GM23248 (cell line): ENCODE measurements at regions not wholly inside any gene's neighbourhood (a gene's known extent, or its start where the extent isn't known, plus 50 kb on each side); places are given as distances from the start of the nearest gene placed in this dataset.

Experiments
- DNase-seq: peaks from one replicate; pipeline ENCODE4 v3.0.0-alpha.2; 2015
- H2AFZ ChIP-seq: fragments of 200-600 bp; sonication (generic); 2 replicates; pipeline ENCODE4 v1.6.1; 2016; ENCODE audit warnings: antibody characterized with exemption
- H3F3A ChIP-seq: fragments of 200-600 bp; sonication (generic); 2 replicates; pipeline ENCODE4 v1.6.1; 2016; ENCODE audit warnings: mild to moderate bottlenecking, antibody characterized with exemption, mixed run types; ENCODE audit not compliant: insufficient read depth
- H3K27ac ChIP-seq: fragments of 200-600 bp; sonication (generic); 2 replicates; pipeline ENCODE4 v1.5.1; 2016; ENCODE audit warnings: mild to moderate bottlenecking
- H3K27me3 ChIP-seq: fragments of 200-600 bp; sonication (generic); replicated peaks from 2 replicates; pipeline ENCODE4 v1.6.1; 2016; ENCODE audit warnings: mild to moderate bottlenecking; ENCODE audit not compliant: insufficient read depth
- H3K36me3 ChIP-seq: fragments of 200-600 bp; sonication (generic); 2 replicates; pipeline ENCODE4 v1.6.1; 2016; ENCODE audit warnings: low read depth, mild to moderate bottlenecking
- H3K4me1 ChIP-seq: fragments of 200-600 bp; sonication (generic); 2 replicates; pipeline ENCODE4 v1.6.1; 2016; ENCODE audit warnings: mild to moderate bottlenecking; ENCODE audit not compliant: insufficient read depth
- H3K4me2 ChIP-seq: fragments of 200-600 bp; sonication (generic); one replicate; pipeline ENCODE4 v1.6.1; 2016; ENCODE audit warnings: mild to moderate bottlenecking; ENCODE audit not compliant: unreplicated experiment
- H3K4me3 ChIP-seq: fragments of 200-600 bp; sonication (generic); 2 replicates; pipeline ENCODE4 v1.5.1; 2016; ENCODE audit warnings: mild to moderate bottlenecking
- H3K79me2 ChIP-seq: fragments of 200-600 bp; sonication (generic); 2 replicates; pipeline ENCODE4 v1.6.1; 2016; ENCODE audit warnings: mild to moderate bottlenecking; ENCODE audit not compliant: insufficient read depth
- H3K9ac ChIP-seq: fragments of 200-600 bp; sonication (generic); 2 replicates; pipeline ENCODE4 v1.6.1; 2016; ENCODE audit warnings: mild to moderate bottlenecking
- H3K9me2 ChIP-seq: fragments of 200-600 bp; sonication (generic); 2 replicates; pipeline ENCODE4 v1.6.1; 2016; ENCODE audit warnings: mixed run types, mild to moderate bottlenecking, moderate library complexity; ENCODE audit not compliant: insufficient read depth
- H3K9me3 ChIP-seq: fragments of 200-600 bp; sonication (generic); one replicate; pipeline ENCODE4 v1.6.1; 2017; ENCODE audit warnings: low read depth
- H4K20me1 ChIP-seq: fragments of 200-600 bp; sonication (generic); 2 replicates; pipeline ENCODE4 v1.6.0; 2016; ENCODE audit not compliant: insufficient read depth
- EZH2 ChIP-seq: fragments of 200-600 bp; sonication (generic); IDR thresholded peaks from 2 replicates; pipeline ENCODE4 v1.6.1; 2018; ENCODE audit warnings: antibody characterized with exemption, mild to moderate bottlenecking; ENCODE audit not compliant: insufficient read depth, poor library complexity, severe bottlenecking
- EZH2phosphoT487 ChIP-seq: fragments of 200-600 bp; sonication (generic); IDR thresholded peaks from 2 replicates; pipeline ENCODE4 v1.6.1; 2018; ENCODE audit warnings: antibody characterized with exemption, moderate library complexity, mild to moderate bottlenecking, low read depth; ENCODE audit not compliant: insufficient read depth
- WGBS, 2 experiments: methylation state at CpG; one replicate each; pipeline ENCODE4 v1.1.6; 2015 to 2017; ENCODE audit warnings: low lambda C conversion rate in 2 of 2, low coverage in 1 of 2; ENCODE audit errors: missing lambda C conversion rate in 2 of 2; 5-methylcytosine and 5-hydroxymethylcytosine counted together
- in situ Hi-C: fragments of 300-500 bp; cut with MboI; formaldehyde crosslinking; loops from 2 replicates; pipeline ENCODE4 v1.15.0; 2020

DNA sequence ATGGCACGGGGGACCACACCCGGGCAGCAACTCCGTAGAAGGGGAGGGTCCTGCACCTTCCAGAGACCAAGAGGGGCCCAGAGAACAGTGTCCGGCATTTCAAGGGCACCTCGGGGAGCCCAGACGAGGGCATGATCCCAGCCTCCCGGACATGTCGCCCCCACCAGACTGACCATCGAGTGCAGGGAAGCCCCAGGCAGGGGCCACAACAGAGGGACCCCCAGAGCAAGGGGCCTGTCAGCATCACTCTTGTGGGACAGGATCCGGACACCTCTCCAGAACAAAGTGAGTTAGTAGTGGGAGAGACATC lies 50.4 kb upstream of the CTDP1 start:
- Histone ChIP-seq H3K27ac (no peak overlapping the region), H4K20me1 (no peaks in the 10 kb centered on the region), H3K4me2 (no peak overlapping the region), H3K79me2 (no peaks in the 10 kb centered on the region), H3K4me3 (no peak overlapping the region), H3F3A (no peaks in the 10 kb centered on the region), H3K9ac (no peak overlapping the region), H3K36me3 (no peaks in the 10 kb centered on the region), H3K9me2 (no peaks in the 10 kb centered on the region), H2AFZ (no peak overlapping the region), H3K4me1 (no peaks in the 10 kb centered on the region), H3K9me3 (no peaks in the 10 kb centered on the region), H3K27me3 (peaks cover 31% of the 10 kb centered on the region)
- WGBS, 2 experiments: 74 to 77% methylated on average over 10 of the region's 10 CpGs
- in situ Hi-C loops: no loop called here
- no peak for DNase-seq
- TF ChIP-seq EZH2 (no peak), EZH2phosphoT487 (no peak)

DNA sequence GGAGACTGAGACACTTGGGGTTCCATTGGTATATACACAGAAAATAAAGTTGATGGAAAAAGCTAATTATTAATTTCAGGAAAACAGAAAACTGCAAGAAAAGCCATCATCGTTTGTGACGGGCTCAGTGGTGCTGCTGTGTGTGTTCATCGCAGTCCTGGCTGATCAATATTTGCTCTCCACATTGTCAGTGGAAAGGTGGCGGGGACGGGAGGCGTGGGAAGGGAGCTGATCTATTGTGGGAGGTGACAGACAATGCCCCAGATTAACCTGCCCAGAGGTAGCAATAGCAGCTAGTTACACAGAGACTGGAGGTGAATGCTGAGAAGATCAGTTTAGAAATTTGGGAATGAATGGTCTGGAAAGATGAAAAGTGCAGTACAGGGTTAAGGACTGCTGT lies 50.0 kb upstream of the CTDP1 start:
- in situ Hi-C loops: no loop called here
- Histone ChIP-seq H3K9me3 (no peaks in the 10 kb centered on the region), H2AFZ (no peak overlapping the region), H3K9me2 (no peaks in the 10 kb centered on the region), H3K27ac (no peak overlapping the region), H3K9ac (no peak overlapping the region), H3K4me2 (no peak overlapping the region), H3K27me3 (peaks cover 27% of the 10 kb centered on the region), H4K20me1 (no peaks in the 10 kb centered on the region), H3K4me3 (no peak overlapping the region), H3F3A (no peaks in the 10 kb centered on the region), H3K36me3 (no peaks in the 10 kb centered on the region), H3K4me1 (no peaks in the 10 kb centered on the region), H3K79me2 (no peaks in the 10 kb centered on the region)
- no peak for DNase-seq
- TF ChIP-seq EZH2phosphoT487: no peak
- no peak for TF ChIP-seq EZH2
- WGBS, 2 experiments: 68 to 70% methylated on average over 6 of the region's 6 CpGs
